Astrocyte (in vitro differentiated cells and primary cell): ENCODE measurements at regions not wholly inside any gene's neighbourhood (a gene's known extent, or its start where the extent isn't known, plus 50 kb on each side); places are given as distances from the start of the nearest gene placed in this dataset.

ENCODE experiments used
- CTCF ChIP-seq: IDR thresholded peaks from 2 replicates; pipeline ENCODE4 v1.5.1; 2011; ENCODE audit warnings: low read depth, mild to moderate bottlenecking, inconsistent platforms, low read length, moderate library complexity; ENCODE audit not compliant: insufficient read depth
- EZH2 ChIP-seq: IDR thresholded peaks from 2 replicates; pipeline ENCODE4 v1.6.1; 2012; ENCODE audit warnings: mild to moderate bottlenecking, low read length, inconsistent platforms; ENCODE audit not compliant: insufficient read depth

- no peak for TF ChIP-seq CTCF
- TF ChIP-seq EZH2, result no peak
Observed at GRCh38 chr6:109902870-109903269, 75.2 kb upstream of the GPR6 start.
